Glutamatergic neuron (in vitro differentiated cells): ENCODE measurements at regions not wholly inside any gene's neighbourhood (a gene's known extent, or its start where the extent isn't known, plus 50 kb on each side); places are given as distances from the start of the nearest gene placed in this dataset.
A peak's percentile ranks its signal among the peaks of the same experiment; 100 is the strongest.
"Not testable (repeated sequence)": the region's sequence is repeated elsewhere in the genome, so short reads cannot be mapped to it uniquely, and the experiment has no call there.

ENCODE experiments used
- DNase-seq: peaks from one replicate; pipeline ENCODE4 v3.0.0; 2022
- H3K27ac Mint-ChIP-seq: one replicate; pipeline ENCODE4 v1.8.0; 2020; ENCODE audit warnings: mild to moderate bottlenecking, mixed read lengths, inconsistent platforms; ENCODE audit not compliant: unreplicated experiment
- H3K27me3 Mint-ChIP-seq: one replicate; pipeline ENCODE4 v1.8.0; 2020; ENCODE audit warnings: mild to moderate bottlenecking, moderate library complexity, mixed read lengths, inconsistent platforms; ENCODE audit not compliant: unreplicated experiment
- H3K36me3 Mint-ChIP-seq: one replicate; pipeline ENCODE4 v1.8.0; 2020; ENCODE audit warnings: mild to moderate bottlenecking, mixed read lengths, inconsistent platforms; ENCODE audit not compliant: unreplicated experiment
- H3K4me1 Mint-ChIP-seq: one replicate; pipeline ENCODE4 v1.8.0; 2020; ENCODE audit warnings: mild to moderate bottlenecking, low read depth, mixed read lengths, inconsistent platforms; ENCODE audit not compliant: unreplicated experiment
- H3K4me3 Mint-ChIP-seq: one replicate; pipeline ENCODE4 v1.8.0; 2020; ENCODE audit warnings: mild to moderate bottlenecking, mixed read lengths, inconsistent platforms; ENCODE audit not compliant: unreplicated experiment
- H3K9me3 Mint-ChIP-seq: one replicate; pipeline ENCODE4 v1.8.0; 2020; ENCODE audit warnings: mild to moderate bottlenecking, moderate library complexity, mixed read lengths, inconsistent platforms; ENCODE audit not compliant: unreplicated experiment
- CTCF ChIP-seq: fragments of 200-600 bp; sonication (generic); IDR thresholded peaks from one replicate; pipeline ENCODE4 v1.5.0; 2021; ENCODE audit not compliant: partially characterized antibody, unreplicated experiment

GRCh38 chr16:85227946-85228862, 115.9 kb upstream of the CIBAR2 start:
- peak; percentile 69 for DNase-seq
- Mint-ChIP-seq H3K27me3 (peaks cover 24% of the 10 kb centered on the region), H3K36me3 (peaks cover 9% of the 10 kb centered on the region), H3K27ac (peak overlapping the region; percentile 86), H3K4me3 (peak overlapping the region; percentile 84), H3K4me1 (peaks cover 65% of the 10 kb centered on the region), H3K9me3 (peaks cover 22% of the 10 kb centered on the region)
- no peak for TF ChIP-seq CTCF

- H3K36me3 Mint-ChIP-seq = peaks cover 9% of the 10 kb centered on the region
- DNase-seq = no peak
- no peak overlapping the region for H3K27ac Mint-ChIP-seq
- no peak overlapping the region for H3K4me3 Mint-ChIP-seq
- H3K9me3 Mint-ChIP-seq = peaks cover 25% of the 10 kb centered on the region
- H3K4me1 Mint-ChIP-seq = peaks cover 66% of the 10 kb centered on the region
- TF ChIP-seq CTCF = no peak
- H3K27me3 Mint-ChIP-seq = peaks cover 24% of the 10 kb centered on the region
Measured at GRCh38 chr16:85228970-85229430, 116.7 kb upstream of the CIBAR2 start.

GRCh38 chr16:85229869-85230462, 117.7 kb upstream of the CIBAR2 start:
- no peak for TF ChIP-seq CTCF
- Mint-ChIP-seq H3K4me1 (peaks cover 68% of the 10 kb centered on the region), H3K36me3 (peaks cover 9% of the 10 kb centered on the region), H3K27ac (no peak overlapping the region), H3K9me3 (peaks cover 25% of the 10 kb centered on the region), H3K27me3 (peaks cover 27% of the 10 kb centered on the region), H3K4me3 (no peak overlapping the region)
- DNase-seq = no peak

- H3K4me1 Mint-ChIP-seq = peaks cover 61% of the 10 kb centered on the region
- DNase-seq = not testable (repeated sequence)
Measured at GRCh38 chr16:85230764-85231383, 118.6 kb upstream of the CIBAR2 start.

GRCh38 chr16:85231959-85232358, 119.7 kb upstream of the CIBAR2 start:
- H3K27ac Mint-ChIP-seq = no peak overlapping the region
- no peak for TF ChIP-seq CTCF

More at GRCh38 chr16:85230764-85231383, 118.6 kb upstream of the CIBAR2 start:
- H3K27me3 Mint-ChIP-seq = peaks cover 29% of the 10 kb centered on the region
- peak overlapping the region; percentile 44 for H3K4me3 Mint-ChIP-seq
- peaks cover 27% of the 10 kb centered on the region for H3K9me3 Mint-ChIP-seq
- H3K36me3 Mint-ChIP-seq = not testable (repeated sequence)
- H3K27ac Mint-ChIP-seq = peak overlapping the region; percentile 71

More at GRCh38 chr16:85231959-85232358, 119.7 kb upstream of the CIBAR2 start:
- Mint-ChIP-seq H3K4me3 (no peak overlapping the region), H3K9me3 (peaks cover 19% of the 10 kb centered on the region), H3K27me3 (peaks cover 27% of the 10 kb centered on the region), H3K4me1 (peaks cover 54% of the 10 kb centered on the region), H3K36me3 (peaks cover 9% of the 10 kb centered on the region)
- no peak for DNase-seq
